ENCODE measurements at regions not wholly inside any gene's neighbourhood (a gene's known extent, or its start where the extent isn't known, plus 50 kb on each side); places are given as distances from the start of the nearest gene placed in this dataset.

- TF ChIP-seq RAD21 (IDR thresholded peaks at IDR 0.05 in 1 of 2, conservative IDR thresholded peaks at IDR 0.05 in 1 of 2; ENCODE audit: low read depth in 2 of 2, low read length in 2 of 2), result no peak
- TF ChIP-seq CREB1 (IDR thresholded peaks at IDR 0.05), result no peak
- TF ChIP-seq CEBPB (IDR thresholded peaks at IDR 0.05; ENCODE audit: low read depth, low read length), result no peak
- no peak for TF ChIP-seq EZH2 (IDR thresholded peaks at IDR 0.05; ENCODE audit: low read depth, low read length, severe bottlenecking)
These were observed 134.7 kb upstream of the SPDL1 start for GRCh38 chr5:169448826-169449225.

All from H1 (cell line).